ENCODE measurements at regions not wholly inside any gene's neighbourhood (a gene's known extent, or its start where the extent isn't known, plus 50 kb on each side); places are given as distances from the start of the nearest gene placed in this dataset.

GRCh38 chr20:40502576-40502975 is 186.5 kb downstream of the MAFB start:
- ATAC-seq (no peak), DNase-seq (ENCODE audit: low spot score) (no peak)
- intact Hi-C loops (cut with DNase I): no loop called here

GRCh38 chr20:40499391-40499790 is 189.6 kb downstream of the MAFB start:
- intact Hi-C loops (cut with DNase I): no loop called here
- DNase-seq (ENCODE audit: low spot score) (no peak), ATAC-seq (no peak)

GRCh38 chr20:40497899-40498691 is 190.9 kb downstream of the MAFB start:
- intact Hi-C loops (cut with DNase I): no loop called here
- no peak for DNase-seq (ENCODE audit: low spot score)
- ATAC-seq: peak; percentile 70

- intact Hi-C loops (cut with DNase I): no loop called here
- ATAC-seq: no peak
These were observed 193.1 kb downstream of the MAFB start for GRCh38 chr20:40495956-40496355.

GRCh38 chr20:40494248-40494647 is 194.8 kb downstream of the MAFB start:
- intact Hi-C loops (cut with DNase I): no loop called here
- DNase-seq (ENCODE audit: low spot score) (peak; percentile 71), ATAC-seq (peak; percentile 59)

More at GRCh38 chr20:40495956-40496355, 193.1 kb downstream of the MAFB start:
- no peak for DNase-seq (ENCODE audit: low spot score)

- intact Hi-C loops (cut with DNase I): no loop called here
- ATAC-seq: no peak
- DNase-seq (ENCODE audit: low spot score): no peak
These were observed 195.5 kb downstream of the MAFB start for GRCh38 chr20:40493549-40493948.

- peak; percentile 82 for DNase-seq (ENCODE audit: low spot score)
- peak; percentile 62 for ATAC-seq
These were observed 196.0 kb downstream of the MAFB start for GRCh38 chr20:40493071-40493470.

GRCh38 chr20:40491009-40491590 is 197.9 kb downstream of the MAFB start:
- intact Hi-C loops (cut with DNase I): no loop called here
- DNase-seq (ENCODE audit: low spot score) (no peak), ATAC-seq (no peak)

More at GRCh38 chr20:40493071-40493470, 196.0 kb downstream of the MAFB start:
- intact Hi-C loops (cut with DNase I): no loop called here

- ATAC-seq (no peak), DNase-seq (ENCODE audit: low spot score) (no peak)
- intact Hi-C loops (cut with DNase I): no loop called here
These were observed 199.2 kb downstream of the MAFB start for GRCh38 chr20:40489886-40490285.

GRCh38 chr20:40488401-40488800 is 200.6 kb downstream of the MAFB start:
- no peak for ATAC-seq
- intact Hi-C loops (cut with DNase I): no loop called here

GRCh38 chr20:40486297-40486696 is 202.7 kb downstream of the MAFB start:
- ATAC-seq: no peak
- intact Hi-C loops (cut with DNase I): no loop called here
- no peak for DNase-seq (ENCODE audit: low spot score)

More at GRCh38 chr20:40488401-40488800, 200.6 kb downstream of the MAFB start:
- no peak for DNase-seq (ENCODE audit: low spot score)

GRCh38 chr20:40481743-40482458 is 207.1 kb downstream of the MAFB start:
- intact Hi-C loops (cut with DNase I): no loop called here
- DNase-seq (ENCODE audit: low spot score) (no peak), ATAC-seq (peak; percentile 47)

GRCh38 chr20:40481337-40481736 is 207.7 kb downstream of the MAFB start:
- DNase-seq (ENCODE audit: low spot score) (no peak), ATAC-seq (peak; percentile 89)
- intact Hi-C loops (cut with DNase I): no loop called here

- no peak for DNase-seq (ENCODE audit: low spot score)
- intact Hi-C loops (cut with DNase I): no loop called here
- no peak for ATAC-seq
These were observed 211.2 kb downstream of the MAFB start for GRCh38 chr20:40477805-40478204.

GRCh38 chr20:40476461-40476860 is 212.6 kb downstream of the MAFB start:
- ATAC-seq: no peak
- intact Hi-C loops (cut with DNase I): no loop called here
- no peak for DNase-seq (ENCODE audit: low spot score)

- DNase-seq (ENCODE audit: low spot score): no peak
- intact Hi-C loops (cut with DNase I): no loop called here
- no peak for ATAC-seq
These were observed 216.1 kb downstream of the MAFB start for GRCh38 chr20:40472905-40473304.

- intact Hi-C loops (cut with DNase I): no loop called here
- peak; percentile 74 for ATAC-seq
- no peak for DNase-seq (ENCODE audit: low spot score)
These were observed 217.8 kb downstream of the MAFB start for GRCh38 chr20:40471261-40471629.

- intact Hi-C loops (cut with DNase I): no loop called here
- DNase-seq (ENCODE audit: low spot score) (no peak), ATAC-seq (peak; percentile 74)
These were observed 218.4 kb downstream of the MAFB start for GRCh38 chr20:40470445-40471260.

- no peak for DNase-seq (ENCODE audit: low spot score)
- intact Hi-C loops (cut with DNase I): no loop called here
- ATAC-seq: no peak
These were observed 220.3 kb downstream of the MAFB start for GRCh38 chr20:40468759-40469158.

Data from sciatic nerve (tissue), 2 donors.